ENCODE measurements at regions not wholly inside any gene's neighbourhood (a gene's known extent, or its start where the extent isn't known, plus 50 kb on each side); places are given as distances from the start of the nearest gene placed in this dataset.

DNA sequence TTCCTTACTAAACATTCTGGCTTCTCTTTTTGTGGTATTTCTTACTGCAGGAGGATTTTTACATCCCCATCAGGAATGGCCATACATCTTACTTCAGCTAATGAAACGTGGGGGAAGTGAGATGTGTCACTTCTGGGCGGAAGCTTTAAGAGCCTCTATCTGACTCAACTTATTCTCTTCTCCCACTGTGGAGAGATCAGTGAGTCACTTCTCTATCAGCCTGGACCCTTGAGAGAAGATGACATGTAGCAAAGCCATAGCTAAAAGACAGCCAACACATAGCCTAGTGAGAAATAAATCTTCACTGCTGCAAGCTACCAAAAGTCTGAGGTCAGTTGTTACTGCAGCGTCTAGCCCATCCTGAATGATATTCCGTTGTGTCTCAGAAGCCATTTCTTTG, 1066.7 kb upstream of the RBFOX1 start:
- no peak for TF ChIP-seq CTCF (tag by site-specific recombination; IDR thresholded peaks at IDR 0.05)
- TF ChIP-seq SP2 (tag by site-specific recombination; IDR thresholded peaks at IDR 0.05) = no peak
- TF ChIP-seq ZBTB11 (tag by site-specific recombination; conservative IDR thresholded peaks at IDR 0.05; ENCODE audit: low read depth) = no peak
- no peak for TF ChIP-seq ZNF660 (tag by site-specific recombination; IDR thresholded peaks at IDR 0.05)
- TF ChIP-seq PRDM1 (tag by site-specific recombination; IDR thresholded peaks at IDR 0.05) = no peak

Data from HEK293 (cell line).